ENCODE measurements at regions not wholly inside any gene's neighbourhood (a gene's known extent, or its start where the extent isn't known, plus 50 kb on each side); places are given as distances from the start of the nearest gene placed in this dataset.

- Histone ChIP-seq H2AFZ (ENCODE audit: low read length) (no peak overlapping the region), H3K79me1 (ENCODE audit: low read depth, low read length) (no peaks in the 10 kb centered on the region), H3K23ac (ENCODE audit: insufficient read length) (no peak overlapping the region), H3K14ac (ENCODE audit: insufficient read length) (no peak overlapping the region), H4K20me1 (replicated peaks in 1 of 2; ENCODE audit: control insufficient read depth in 1 of 2, insufficient read depth in 2 of 2, low read length in 2 of 2) (no peaks in the 10 kb centered on the region), H3K56ac (replicated peaks; ENCODE audit: insufficient read length, low read depth, low read length) (no peak overlapping the region), H3K4me3 (ENCODE audit: extremely low read depth in 1 of 4, insufficient read depth in 2 of 4, low read depth in 3 of 4, low read length in 4 of 4) (no peak overlapping the region), H2BK5ac (ENCODE audit: low read depth, low read length) (no peak overlapping the region), H3K23me2 (ENCODE audit: low read depth, low read length) (no peaks in the 10 kb centered on the region), H3K9ac (replicated peaks in 1 of 4; ENCODE audit: extremely low read depth in 1 of 4, low read depth in 3 of 4, low read length in 3 of 4) (no peak overlapping the region), H2BK12ac (ENCODE audit: low read depth, low read length) (no peak overlapping the region), H4K5ac (ENCODE audit: insufficient read length, low read depth, low read length) (no peak overlapping the region), H4K8ac (ENCODE audit: extremely low read depth, insufficient read depth, low read length) (no peak overlapping the region), H3K9me3 (ENCODE audit: insufficient read depth in 2 of 2, low read depth in 1 of 2, low read length in 1 of 2) (no peaks in the 10 kb centered on the region), H3K36me3 (ENCODE audit: control insufficient read depth in 2 of 4, insufficient read depth in 4 of 4, low read length in 3 of 4) (no peaks in the 10 kb centered on the region), H2BK120ac (replicated peaks; ENCODE audit: low read depth, low read length) (no peak overlapping the region), H2BK15ac (ENCODE audit: low read length) (no peak overlapping the region), H4K91ac (replicated peaks; ENCODE audit: insufficient read length, low read length) (no peak overlapping the region), H3K79me2 (ENCODE audit: control insufficient read depth in 1 of 2, insufficient read depth in 2 of 2, low read length in 2 of 2) (no peaks in the 10 kb centered on the region), H3K4ac (replicated peaks; ENCODE audit: insufficient read length, low read depth, low read length) (no peak overlapping the region), H3K27me3 (replicated peaks in 1 of 4; ENCODE audit: control insufficient read depth in 3 of 4, extremely low read depth in 1 of 4, insufficient read depth in 3 of 4, low read length in 3 of 4) (no peaks in the 10 kb centered on the region), H3K4me2 (ENCODE audit: insufficient read depth in 1 of 2, low read depth in 2 of 2, low read length in 2 of 2) (no peak overlapping the region), H3K27ac (ENCODE audit: low read depth, low read length) (no peak overlapping the region), H2AK5ac (ENCODE audit: low read depth, low read length) (no peak overlapping the region), H3K18ac (ENCODE audit: extremely low read depth, low read length) (no peak overlapping the region), H3K4me1 (replicated peaks in 1 of 4; ENCODE audit: control insufficient read depth in 3 of 4, insufficient read depth in 4 of 4, low read length in 3 of 4) (no peaks in the 10 kb centered on the region), H2BK20ac (ENCODE audit: low read length) (no peak overlapping the region)
- WGBS, 2 experiments (ENCODE audit: extremely low coverage in 1 of 2, insufficient coverage in 1 of 2, insufficient read length in 1 of 2, insufficient replicate concordance in 2 of 2, low coverage in 1 of 2, low lambda C conversion rate in 2 of 2, missing lambda C conversion rate in 1 of 2), result 96% methylated on average over 6 of the region's 6 CpGs; no CpG with 5 or more reads in 1 of the 2 experiments
- DNase-seq (ENCODE audit: low read depth in 1 of 2, low spot score in 2 of 2) (no peak), FAIRE-seq (no peak)
- ChIA-PET POLR2A (ENCODE audit: partially characterized antibody) (no interaction called here), CTCF (ENCODE audit: partially characterized antibody) (no interaction called here)
- no peak for TF ChIP-seq PHF8 (conservative IDR thresholded peaks at IDR 0.05; ENCODE audit: low read depth, low read length)
Measured at GRCh38 chr18:28514699-28515098, 337.8 kb upstream of the CDH2 start.
